HG03432 (cell line): ENCODE measurements at regions not wholly inside any gene's neighbourhood (a gene's known extent, or its start where the extent isn't known, plus 50 kb on each side); places are given as distances from the start of the nearest gene placed in this dataset.

ENCODE experiments used
- ATAC-seq: cut with Tn5 transposase; IDR thresholded peaks from one replicate; pipeline ENCODE4 v1.9.1; 2021; ENCODE audit warnings: mild to moderate bottlenecking, moderate library complexity; ENCODE audit not compliant: unreplicated experiment

GRCh38 chr12:126316411-126316810, 1251.2 kb downstream of the AACS start:
- no peak for ATAC-seq

DNA sequence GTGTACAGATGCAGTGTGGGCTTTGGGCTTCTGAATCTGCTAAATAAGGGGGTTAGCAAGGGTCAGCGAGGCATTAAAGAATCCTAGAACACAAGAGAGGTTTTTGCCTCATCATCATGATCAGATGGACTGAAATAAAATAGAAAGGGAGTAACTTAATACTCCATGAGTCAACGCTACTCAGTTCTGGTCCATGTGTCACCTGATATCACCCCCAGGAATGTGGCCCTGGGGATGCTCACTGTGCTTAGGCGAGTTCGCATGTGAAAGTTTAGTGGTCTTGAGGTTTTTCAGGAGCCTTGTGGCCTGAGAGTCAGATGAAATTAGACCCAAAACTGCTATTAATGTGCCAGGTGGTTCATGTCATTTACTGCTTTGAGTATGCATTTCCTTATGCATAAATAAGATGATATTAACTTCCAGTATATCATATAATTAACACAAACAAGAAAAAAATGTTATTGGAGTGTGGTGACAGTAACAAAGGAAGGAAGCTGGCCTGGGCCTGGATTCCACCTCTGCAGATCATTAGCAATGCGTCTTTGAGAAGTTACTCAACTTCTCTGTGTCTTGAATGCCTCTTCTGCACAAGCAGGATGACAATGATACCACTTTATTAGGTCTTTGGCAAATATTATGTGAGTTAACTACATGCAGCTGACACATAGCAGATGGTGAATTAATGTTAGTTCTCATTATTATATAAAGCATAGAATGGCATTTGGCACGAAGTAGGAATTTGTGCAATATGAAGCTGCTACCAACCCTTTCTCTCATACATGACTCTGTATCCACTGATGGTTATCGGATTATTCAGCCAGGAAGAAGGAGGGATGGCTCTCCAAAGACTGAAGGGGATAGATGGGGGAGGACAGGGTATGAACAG, 1272.6 kb downstream of the AACS start:
- no peak for ATAC-seq

DNA sequence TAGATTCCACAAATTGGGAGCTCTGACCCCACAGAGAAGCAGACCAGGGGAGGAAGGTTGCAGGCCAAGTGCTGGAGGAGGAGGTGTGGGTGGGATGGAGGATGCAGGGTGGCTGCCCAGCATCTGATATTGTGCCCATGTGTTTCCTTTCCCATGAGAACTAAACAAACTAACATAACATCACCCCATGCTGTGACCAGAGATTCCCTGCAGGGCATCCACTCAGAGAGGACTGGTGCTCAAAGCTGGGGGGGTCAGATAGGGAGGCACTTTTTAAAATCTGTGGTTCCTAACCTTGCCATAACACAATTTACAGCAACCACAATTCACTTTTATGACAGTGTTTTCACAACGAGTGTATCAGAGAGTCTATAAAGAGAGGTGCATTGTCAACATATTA, 1277.6 kb downstream of the AACS start:
- ATAC-seq: no peak

DNA sequence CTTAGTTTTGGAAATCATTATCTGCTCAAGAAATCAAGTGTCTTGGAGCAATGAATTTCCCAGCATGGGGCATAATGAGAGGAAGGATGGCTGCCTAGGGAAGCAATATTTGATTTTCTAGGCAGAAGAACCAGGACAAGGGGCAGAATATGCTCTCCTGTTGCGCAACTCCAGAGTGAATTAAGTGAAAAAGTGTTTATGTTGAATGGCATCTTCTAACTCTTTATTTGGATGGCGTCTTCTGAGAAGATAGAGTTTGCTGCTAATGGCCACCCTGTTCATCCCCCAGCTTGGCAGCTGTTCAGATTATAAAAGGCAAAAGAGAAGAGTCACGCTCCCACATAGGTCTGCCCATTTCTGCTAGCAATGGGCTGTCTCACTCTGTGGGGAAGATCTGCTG, 1278.1 kb downstream of the AACS start:
- ATAC-seq: no peak

GRCh38 chr12:126346087-126346486, 1280.9 kb downstream of the AACS start:
- ATAC-seq: no peak

DNA sequence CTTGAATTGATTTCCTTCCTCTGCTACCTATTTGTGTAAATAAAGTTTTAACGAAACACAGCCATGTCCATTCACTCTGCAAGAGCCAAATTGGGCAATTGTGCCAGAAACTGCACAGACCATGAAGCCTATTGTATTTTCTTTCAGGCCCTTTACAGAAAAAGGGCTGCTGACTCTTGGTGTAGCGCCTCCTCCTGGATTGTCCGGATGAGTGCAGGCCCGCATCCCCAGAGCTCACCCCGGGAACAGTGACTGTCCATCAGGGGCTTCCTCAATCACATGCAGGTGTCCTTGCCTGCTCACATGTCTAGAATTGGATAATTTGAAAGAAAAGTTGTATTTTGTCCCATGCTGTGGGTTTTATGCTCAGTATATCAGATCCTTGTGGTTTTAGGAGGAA, 1282.2 kb downstream of the AACS start:
- ATAC-seq: no peak

GRCh38 chr12:126349383-126349782, 1284.1 kb downstream of the AACS start:
- no peak for ATAC-seq

DNA sequence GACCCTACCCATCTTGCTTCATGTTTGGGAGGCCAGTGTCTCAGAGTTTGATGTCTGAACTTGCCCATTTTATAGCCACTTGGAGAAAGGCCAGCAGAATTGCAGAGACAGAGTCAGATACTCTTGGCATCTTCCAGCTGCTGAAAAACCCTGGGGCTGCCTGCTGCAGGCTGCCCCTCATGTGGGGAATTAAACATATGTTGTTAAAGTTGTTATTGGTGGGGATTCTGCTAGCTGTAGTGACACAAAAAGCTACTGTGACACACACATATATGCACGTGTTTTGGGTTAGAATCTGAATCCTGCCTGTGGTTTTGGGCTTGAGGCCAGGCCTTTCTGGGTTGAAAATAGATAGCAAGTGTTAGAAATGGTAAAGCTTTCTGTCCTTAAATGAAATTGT, 1288.4 kb downstream of the AACS start:
- ATAC-seq: no peak

GRCh38 chr12:126354633-126355032, 1289.4 kb downstream of the AACS start:
- no peak for ATAC-seq

DNA sequence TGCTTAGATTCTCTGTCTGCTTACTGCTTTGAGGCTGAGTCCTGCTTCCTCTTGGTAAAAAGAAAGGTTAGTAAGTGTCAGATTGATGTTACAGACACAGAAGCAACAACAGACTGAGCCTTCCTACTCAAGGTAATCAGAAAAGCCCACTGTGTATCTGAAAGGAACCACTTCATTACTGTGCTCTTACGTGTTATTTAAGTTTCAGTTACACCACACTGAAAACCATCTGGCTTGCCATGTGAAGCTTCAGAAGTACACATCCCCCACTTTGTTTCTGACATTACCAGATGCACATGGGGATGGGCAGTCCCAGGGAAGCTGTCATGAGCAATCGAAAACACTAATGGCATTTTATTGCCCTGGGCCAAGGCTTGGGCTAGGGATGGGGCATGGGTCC, 1290.1 kb downstream of the AACS start:
- ATAC-seq: no peak

DNA sequence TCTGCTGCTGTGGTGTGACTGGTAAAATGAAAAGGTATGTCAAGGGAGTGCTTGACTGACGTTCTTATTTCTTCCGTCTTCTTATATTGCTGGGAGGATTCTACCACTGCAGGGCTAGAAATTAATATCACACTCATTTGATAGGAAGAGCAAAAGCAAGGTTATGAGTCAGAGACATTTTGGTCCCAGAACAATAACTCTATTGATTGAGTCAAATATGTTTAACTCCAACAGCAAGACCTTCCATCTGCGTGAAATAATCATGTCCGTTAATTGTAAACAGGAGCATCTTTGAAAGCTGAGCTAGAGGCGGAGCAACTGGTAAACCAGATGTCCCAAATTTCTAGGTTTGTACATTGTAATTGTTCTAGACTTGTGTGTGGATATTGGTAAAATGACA, 1293.6 kb downstream of the AACS start:
- no peak for ATAC-seq

DNA sequence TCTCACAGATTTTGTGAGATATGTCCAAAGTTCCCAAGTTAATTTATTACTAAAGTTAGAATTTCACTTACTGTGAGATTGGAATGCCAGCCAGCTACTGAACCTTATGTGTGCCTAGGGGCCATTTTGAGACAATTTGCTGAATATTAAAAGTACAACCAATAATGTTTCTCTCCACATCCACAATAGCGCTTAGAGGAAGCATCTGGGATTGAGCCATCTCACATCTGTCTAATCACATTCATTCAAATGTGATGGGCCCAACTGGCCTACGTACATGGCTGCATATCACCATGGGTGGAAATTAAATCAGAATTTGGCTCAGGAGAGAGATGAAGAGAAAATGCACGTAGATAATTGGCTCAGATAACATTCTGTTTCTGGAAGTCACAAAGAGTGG, 1294.0 kb downstream of the AACS start:
- no peak for ATAC-seq

- no peak for ATAC-seq
Observed at GRCh38 chr12:126361804-126362203, 1296.6 kb downstream of the AACS start.

DNA sequence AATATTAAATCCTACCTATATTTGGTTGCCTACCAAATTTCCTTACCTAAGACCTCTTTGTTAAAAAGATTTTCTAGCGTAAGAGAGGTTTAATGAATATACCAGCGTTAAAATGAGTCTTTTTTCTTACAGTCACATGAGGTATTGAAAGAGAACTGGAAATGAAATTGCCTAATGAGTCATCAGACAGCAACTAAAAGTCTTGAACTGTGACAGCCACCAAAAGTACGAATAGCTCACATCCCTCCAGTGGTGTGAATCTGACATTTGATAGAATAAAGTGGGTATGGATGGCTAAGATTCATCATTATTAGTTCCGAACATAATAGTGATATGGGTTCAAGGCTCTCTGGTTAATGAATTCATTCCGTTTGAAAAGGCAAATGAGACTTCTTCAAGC, 1297.3 kb downstream of the AACS start:
- peak; percentile 51 for ATAC-seq

GRCh38 chr12:126362964-126363363, 1297.7 kb downstream of the AACS start:
- ATAC-seq: no peak

DNA sequence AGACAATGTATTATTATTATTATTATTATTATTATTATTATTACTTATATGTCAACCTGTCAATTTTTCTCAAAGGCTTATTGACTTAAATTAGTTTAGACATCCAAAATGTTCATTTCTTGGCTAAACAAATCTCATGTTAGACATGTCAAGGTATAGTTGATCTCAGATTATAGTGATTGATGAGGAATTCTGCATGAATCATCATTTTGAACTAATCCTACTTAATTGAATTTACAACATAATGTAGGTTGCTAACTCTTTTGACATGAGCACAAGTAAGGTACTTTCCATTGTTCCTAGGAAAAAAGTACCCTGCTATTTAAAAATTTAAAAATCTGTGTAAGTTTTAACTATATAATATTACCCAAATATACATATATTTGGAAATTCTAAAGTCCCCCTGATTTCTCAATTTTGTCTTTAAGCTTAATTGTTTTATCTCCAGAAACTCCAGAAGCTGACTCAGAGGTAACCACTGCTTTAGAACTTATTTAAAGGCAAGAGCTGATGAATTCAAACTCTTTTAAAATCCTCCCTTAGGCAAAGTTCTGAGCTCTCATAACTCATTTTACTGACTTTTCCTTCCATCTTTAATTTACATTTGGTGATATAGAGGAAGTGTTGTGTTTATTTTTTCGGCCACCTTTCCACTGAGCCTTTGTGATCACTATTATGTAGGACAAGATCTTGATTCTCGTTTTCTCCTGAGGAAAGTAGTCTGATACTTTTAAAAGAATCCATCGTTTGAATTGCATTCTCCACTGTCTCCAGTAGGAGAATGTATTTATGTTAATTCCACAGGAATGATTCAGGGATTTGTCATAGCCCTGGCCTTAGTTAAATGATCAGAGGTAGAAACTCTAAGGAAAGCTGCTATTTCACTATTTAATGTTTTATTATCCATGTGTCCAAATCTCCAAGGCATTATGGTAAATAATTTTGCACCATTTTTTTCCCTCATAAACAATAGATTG, 1304.5 kb downstream of the AACS start:
- no peak for ATAC-seq

DNA sequence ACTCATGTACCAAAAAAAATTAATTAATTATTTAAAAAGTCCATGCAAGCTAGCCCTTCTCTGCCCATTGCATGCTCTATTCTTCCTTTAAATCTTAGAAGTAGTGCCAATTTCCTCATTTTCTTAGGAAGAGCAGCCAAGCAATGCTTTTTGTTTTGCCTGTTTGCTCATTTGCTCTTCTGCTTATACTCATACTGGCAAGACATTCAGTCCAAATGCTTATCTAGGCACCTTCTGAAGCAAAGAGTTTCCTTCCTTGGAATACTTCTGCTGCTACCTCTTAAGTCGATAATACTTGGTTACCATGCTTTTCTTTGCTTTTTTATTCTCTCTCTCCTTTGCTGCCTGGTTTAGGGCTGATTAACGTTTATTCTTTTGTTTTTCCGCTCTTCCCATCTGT, 1318.3 kb downstream of the AACS start:
- no peak for ATAC-seq

DNA sequence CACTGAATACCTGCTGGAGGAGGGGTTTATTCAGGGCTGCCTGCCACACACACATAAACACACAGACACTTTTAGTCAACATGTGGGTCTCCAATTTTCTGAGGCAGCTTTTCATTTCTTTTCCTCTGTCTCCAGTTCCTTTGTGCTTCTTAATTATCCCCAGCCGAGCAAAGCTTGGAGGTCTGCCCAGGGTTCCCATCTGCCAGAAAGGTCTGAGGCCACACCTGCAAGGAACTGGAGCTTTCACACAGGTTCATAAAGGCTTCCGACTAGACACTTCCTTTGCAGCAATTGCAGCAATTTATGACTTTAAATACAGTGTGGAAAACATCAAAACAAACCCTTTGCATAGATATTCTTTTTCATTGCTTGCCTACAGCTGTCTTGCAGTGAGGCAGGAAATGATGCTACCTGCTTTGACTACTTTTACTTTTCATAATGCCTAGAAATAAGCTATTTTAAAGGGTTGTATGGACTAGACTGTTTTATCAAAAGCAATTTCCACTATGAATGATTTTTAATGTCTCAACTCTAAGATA, 1318.9 kb downstream of the AACS start:
- ATAC-seq: no peak

- no peak for ATAC-seq
Observed at GRCh38 chr12:126385785-126386184, 1320.5 kb downstream of the AACS start.

GRCh38 chr12:126389220-126389841, 1324.1 kb downstream of the AACS start:
- no peak for ATAC-seq

GRCh38 chr12:126389961-126390360, 1324.7 kb downstream of the AACS start:
- ATAC-seq: no peak
